ENCODE measurements at regions not wholly inside any gene's neighbourhood (a gene's known extent, or its start where the extent isn't known, plus 50 kb on each side); places are given as distances from the start of the nearest gene placed in this dataset.

DNA sequence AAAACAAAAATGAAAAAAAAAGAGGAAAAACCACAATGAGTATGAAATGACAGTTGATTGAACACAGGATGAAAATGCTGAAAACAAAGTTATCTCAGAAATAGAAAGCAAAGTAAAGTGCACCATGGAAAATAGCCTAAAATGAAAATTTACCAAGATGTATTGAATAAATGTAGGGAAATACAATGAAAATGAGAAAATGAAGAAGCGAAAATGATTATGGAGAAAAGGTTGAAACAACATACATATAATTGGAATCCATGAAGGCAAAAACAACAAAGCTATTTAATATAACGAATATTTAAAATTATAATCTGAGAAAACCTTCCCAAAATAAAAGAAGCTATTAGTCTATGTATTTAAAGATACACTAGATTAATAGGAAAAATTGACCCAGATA is 147.4 kb downstream of the TMEM18 start:
- ChIA-PET CTCF (no interaction called here), POLR2A (no interaction called here)

GRCh38 chr2:529424-529823 is 147.8 kb downstream of the TMEM18 start:
- peak; percentile 37 for DNase-seq (ENCODE audit: extremely low spot score)
- TF ChIP-seq ELF4 (IDR thresholded peaks at IDR 0.05) (no peak), SUZ12 (IDR thresholded peaks at IDR 0.05) (no peak), FOXK2 (IDR thresholded peaks at IDR 0.05) (no peak), ZNF384 (IDR thresholded peaks at IDR 0.05) (no peak), FOXM1 (IDR thresholded peaks at IDR 0.05; ENCODE audit: borderline replicate concordance) (no peak), HDGF (IDR thresholded peaks at IDR 0.05; ENCODE audit: borderline replicate concordance) (no peak), BHLHE40 (IDR thresholded peaks at IDR 0.05; ENCODE audit: borderline replicate concordance) (no peak), FOXA1 (IDR thresholded peaks at IDR 0.05) (no peak), CTBP1 (IDR thresholded peaks at IDR 0.05; ENCODE audit: borderline replicate concordance) (no peak)
- ChIA-PET CTCF (interaction anchor here (0.6 to 0.7 kb wide), 2 partner anchors 23 to 80 kb away, joined by 3 to 4 read pairs; no protein-coding TSS in a partner anchor), POLR2A (no interaction called here)

More for the DNA sequence above, 147.4 kb downstream of the TMEM18 start:
- TF ChIP-seq ELF4 (IDR thresholded peaks at IDR 0.05), result no peak
- no peak for TF ChIP-seq PKNOX1 (IDR thresholded peaks at IDR 0.05)
- no peak for TF ChIP-seq FOXK2 (IDR thresholded peaks at IDR 0.05)
- no peak for TF ChIP-seq TARDBP (IDR thresholded peaks at IDR 0.05)
- TF ChIP-seq FOXA1 (IDR thresholded peaks at IDR 0.05), result no peak
- TF ChIP-seq FOXM1 (IDR thresholded peaks at IDR 0.05; ENCODE audit: borderline replicate concordance), result no peak
- TF ChIP-seq HDGF (IDR thresholded peaks at IDR 0.05; ENCODE audit: borderline replicate concordance), result no peak
- TF ChIP-seq BHLHE40 (IDR thresholded peaks at IDR 0.05; ENCODE audit: borderline replicate concordance), result no peak
- TF ChIP-seq SUZ12 (IDR thresholded peaks at IDR 0.05), result no peak
- no peak for DNase-seq (ENCODE audit: extremely low spot score)

DNA sequence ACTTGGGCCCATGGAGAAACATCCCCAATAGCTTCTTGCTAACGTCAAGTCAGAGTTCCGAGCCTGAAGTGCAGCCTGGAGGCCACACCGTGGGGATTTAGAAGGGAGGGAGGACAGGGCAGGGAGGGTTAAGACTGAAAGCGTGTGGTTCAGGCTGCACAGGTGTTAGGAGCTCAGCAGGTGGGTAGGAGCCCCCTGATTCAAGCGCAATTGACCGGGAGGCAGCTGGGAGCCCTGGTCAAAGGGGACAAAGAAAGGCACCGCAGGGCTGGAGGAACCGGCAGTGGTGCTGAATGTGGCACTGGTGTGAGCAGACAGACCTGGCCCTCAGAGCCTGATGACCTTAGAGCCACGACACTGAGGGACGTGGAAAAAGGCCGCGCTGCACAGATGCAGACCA is 149.6 kb downstream of the TMEM18 start:
- TF ChIP-seq ELF4 (IDR thresholded peaks at IDR 0.05) (no peak), L3MBTL2 (conservative IDR thresholded peaks at IDR 0.05) (no peak), BHLHE40 (IDR thresholded peaks at IDR 0.05; ENCODE audit: borderline replicate concordance) (no peak), ARNT (IDR thresholded peaks at IDR 0.05) (no peak), FOXM1 (IDR thresholded peaks at IDR 0.05; ENCODE audit: borderline replicate concordance) (no peak), CTBP1 (IDR thresholded peaks at IDR 0.05; ENCODE audit: borderline replicate concordance) (no peak), TARDBP (IDR thresholded peaks at IDR 0.05) (no peak), SUZ12 (IDR thresholded peaks at IDR 0.05) (no peak), ZNF384 (IDR thresholded peaks at IDR 0.05) (no peak), FOXA1 (IDR thresholded peaks at IDR 0.05) (no peak), PKNOX1 (IDR thresholded peaks at IDR 0.05) (no peak), FOXK2 (IDR thresholded peaks at IDR 0.05) (no peak), SP1 (IDR thresholded peaks at IDR 0.05) (no peak), LEF1 (IDR thresholded peaks at IDR 0.05; ENCODE audit: borderline replicate concordance) (no peak), NFRKB (IDR thresholded peaks at IDR 0.05) (no peak), HDGF (IDR thresholded peaks at IDR 0.05; ENCODE audit: borderline replicate concordance) (no peak)
- CTCF ChIA-PET, result no interaction called here
- no peak for DNase-seq (ENCODE audit: extremely low spot score)
- POLR2A ChIA-PET, result no interaction called here

DNA sequence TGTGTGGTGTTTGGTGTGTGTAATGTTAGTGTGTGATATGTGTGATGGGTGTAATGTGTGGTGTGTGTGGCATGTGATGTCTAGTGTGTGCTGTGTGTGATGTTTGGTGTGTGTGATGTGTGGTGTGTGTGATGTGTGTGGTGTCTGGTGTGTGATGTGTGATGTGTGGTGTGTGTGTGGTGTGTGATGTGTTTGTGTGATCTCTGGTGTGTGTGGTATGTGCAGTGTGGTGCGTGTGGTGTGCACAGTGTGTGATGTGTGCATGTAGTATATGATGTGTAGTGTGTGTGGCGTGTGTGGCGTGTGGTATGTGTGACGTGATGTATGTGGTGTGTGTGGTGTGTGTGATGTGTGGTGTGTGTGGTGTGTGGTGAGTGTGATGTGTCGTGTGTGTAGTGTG is 150.3 kb downstream of the TMEM18 start:
- no peak for TF ChIP-seq FOXA1 (IDR thresholded peaks at IDR 0.05)
- no peak for TF ChIP-seq LEF1 (IDR thresholded peaks at IDR 0.05; ENCODE audit: borderline replicate concordance)
- TF ChIP-seq NFRKB (IDR thresholded peaks at IDR 0.05), result no peak
- ChIA-PET CTCF (no interaction called here), POLR2A (no interaction called here)
- DNase-seq (ENCODE audit: extremely low spot score), result no peak

- DNase-seq (ENCODE audit: extremely low spot score), result no peak
- ChIA-PET POLR2A (no interaction called here), CTCF (no interaction called here)
- no peak for TF ChIP-seq SP1 (IDR thresholded peaks at IDR 0.05)
- no peak for TF ChIP-seq CTBP1 (IDR thresholded peaks at IDR 0.05; ENCODE audit: borderline replicate concordance)
- no peak for TF ChIP-seq FOXA1 (IDR thresholded peaks at IDR 0.05)
- TF ChIP-seq ZNF384 (IDR thresholded peaks at IDR 0.05), result no peak
- no peak for TF ChIP-seq PKNOX1 (IDR thresholded peaks at IDR 0.05)
- TF ChIP-seq SUZ12 (IDR thresholded peaks at IDR 0.05), result no peak
- TF ChIP-seq LEF1 (IDR thresholded peaks at IDR 0.05; ENCODE audit: borderline replicate concordance), result no peak
- no peak for TF ChIP-seq BHLHE40 (IDR thresholded peaks at IDR 0.05; ENCODE audit: borderline replicate concordance)
Observed at GRCh38 chr2:525611-526010, 151.6 kb downstream of the TMEM18 start.

DNA sequence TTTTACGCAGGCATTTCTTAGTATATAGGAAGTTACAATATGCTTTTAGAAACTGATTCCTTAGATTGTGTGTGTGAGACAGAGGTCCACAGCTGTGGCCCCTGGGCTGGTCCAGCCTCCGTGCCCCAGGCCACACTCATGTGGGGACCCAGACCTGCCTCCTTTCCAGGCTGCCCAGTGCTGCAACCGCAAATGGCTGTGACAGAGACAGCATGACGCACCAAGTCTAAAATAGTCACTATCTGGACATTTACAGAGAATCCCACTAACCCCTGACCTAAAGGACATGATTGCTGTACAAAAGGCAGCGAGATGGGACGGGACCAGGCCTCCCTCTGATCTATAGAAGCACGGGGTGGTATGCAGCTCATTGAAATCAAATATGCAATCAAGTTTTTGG is 152.2 kb downstream of the TMEM18 start:
- no peak for DNase-seq (ENCODE audit: extremely low spot score)
- CTCF ChIA-PET, result interaction anchor here (0.6 kb wide), 1 partner anchor 40 kb away, joined by 6 read pairs; no protein-coding TSS in a partner anchor
- POLR2A ChIA-PET, result no interaction called here
- no peak for TF ChIP-seq FOXA1 (IDR thresholded peaks at IDR 0.05)
- no peak for TF ChIP-seq ARNT (IDR thresholded peaks at IDR 0.05)
- no peak for TF ChIP-seq ELF4 (IDR thresholded peaks at IDR 0.05)
- TF ChIP-seq PKNOX1 (IDR thresholded peaks at IDR 0.05), result no peak
- TF ChIP-seq ZNF384 (IDR thresholded peaks at IDR 0.05), result no peak
- no peak for TF ChIP-seq CTBP1 (IDR thresholded peaks at IDR 0.05; ENCODE audit: borderline replicate concordance)
- no peak for TF ChIP-seq BHLHE40 (IDR thresholded peaks at IDR 0.05; ENCODE audit: borderline replicate concordance)
- TF ChIP-seq NFRKB (IDR thresholded peaks at IDR 0.05), result no peak
- TF ChIP-seq TARDBP (IDR thresholded peaks at IDR 0.05), result no peak
- TF ChIP-seq LEF1 (IDR thresholded peaks at IDR 0.05; ENCODE audit: borderline replicate concordance), result no peak
- TF ChIP-seq FOXK2 (IDR thresholded peaks at IDR 0.05), result no peak
- no peak for TF ChIP-seq SUZ12 (IDR thresholded peaks at IDR 0.05)
- no peak for TF ChIP-seq L3MBTL2 (conservative IDR thresholded peaks at IDR 0.05)
- no peak for TF ChIP-seq HDGF (IDR thresholded peaks at IDR 0.05; ENCODE audit: borderline replicate concordance)
- no peak for TF ChIP-seq SP1 (IDR thresholded peaks at IDR 0.05)
- no peak for TF ChIP-seq FOXM1 (IDR thresholded peaks at IDR 0.05; ENCODE audit: borderline replicate concordance)

Data from HEK293T (cell line).